ENCODE measurements at regions not wholly inside any gene's neighbourhood (a gene's known extent, or its start where the extent isn't known, plus 50 kb on each side); places are given as distances from the start of the nearest gene placed in this dataset.

DNA sequence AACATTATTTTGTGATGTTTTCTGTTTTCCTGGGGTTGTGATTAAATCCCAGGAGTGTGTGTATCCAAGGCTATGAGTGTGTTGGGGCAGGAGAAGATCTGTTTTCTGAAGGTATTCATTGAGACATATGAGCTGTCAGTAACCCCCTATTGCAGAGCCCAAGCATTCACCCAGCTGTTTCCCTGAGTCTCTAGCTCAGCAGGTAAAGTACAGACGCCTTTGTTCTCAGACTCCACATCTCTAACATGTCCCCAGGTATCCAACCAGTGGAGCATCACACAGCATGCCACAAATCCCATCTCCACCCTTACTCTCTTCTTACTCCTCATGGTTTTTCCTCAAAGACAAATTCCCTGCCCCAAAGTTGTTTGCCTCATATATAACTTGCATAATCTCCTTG lies 213.6 kb downstream of the PCDH20 start:
- H3K9me3 ChIP-seq = no peaks in the 10 kb centered on the region
- H3K27me3 ChIP-seq = no peaks in the 10 kb centered on the region
- intact Hi-C loops (cut with DNase I) = no loop called here
- H3K27ac ChIP-seq = no peak overlapping the region
- no peaks in the 10 kb centered on the region for H3K36me3 ChIP-seq
- H3K4me3 ChIP-seq = no peak overlapping the region
- TF ChIP-seq EP300 (IDR thresholded peaks at IDR 0.05) (no peak), POLR2A (IDR thresholded peaks at IDR 0.05) (no peak), POLR2AphosphoS5 (IDR thresholded peaks at IDR 0.05) (no peak)
- TF ChIP-seq, protein P1, sequence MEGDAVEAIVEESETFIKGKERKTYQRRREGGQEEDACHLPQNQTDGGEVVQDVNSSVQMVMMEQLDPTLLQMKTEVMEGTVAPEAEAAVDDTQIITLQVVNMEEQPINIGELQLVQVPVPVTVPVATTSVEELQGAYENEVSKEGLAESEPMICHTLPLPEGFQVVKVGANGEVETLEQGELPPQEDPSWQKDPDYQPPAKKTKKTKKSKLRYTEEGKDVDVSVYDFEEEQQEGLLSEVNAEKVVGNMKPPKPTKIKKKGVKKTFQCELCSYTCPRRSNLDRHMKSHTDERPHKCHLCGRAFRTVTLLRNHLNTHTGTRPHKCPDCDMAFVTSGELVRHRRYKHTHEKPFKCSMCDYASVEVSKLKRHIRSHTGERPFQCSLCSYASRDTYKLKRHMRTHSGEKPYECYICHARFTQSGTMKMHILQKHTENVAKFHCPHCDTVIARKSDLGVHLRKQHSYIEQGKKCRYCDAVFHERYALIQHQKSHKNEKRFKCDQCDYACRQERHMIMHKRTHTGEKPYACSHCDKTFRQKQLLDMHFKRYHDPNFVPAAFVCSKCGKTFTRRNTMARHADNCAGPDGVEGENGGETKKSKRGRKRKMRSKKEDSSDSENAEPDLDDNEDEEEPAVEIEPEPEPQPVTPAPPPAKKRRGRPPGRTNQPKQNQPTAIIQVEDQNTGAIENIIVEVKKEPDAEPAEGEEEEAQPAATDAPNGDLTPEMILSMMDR (IDR thresholded peaks at IDR 0.05) = no peak
- no peaks in the 10 kb centered on the region for H3K4me1 ChIP-seq
- no peak for DNase-seq
- 45 to 61% methylated on average over 1 of the region's 1 CpG for WGBS, 2 donors

GRCh38 chr13:61192826-61193225 lies 222.8 kb downstream of the PCDH20 start:
- no peaks in the 10 kb centered on the region for H3K9me3 ChIP-seq
- DNase-seq = no peak
- intact Hi-C loops (cut with DNase I) = no loop called here
- H3K27me3 ChIP-seq = no peaks in the 10 kb centered on the region
- H3K27ac ChIP-seq = no peak overlapping the region
- TF ChIP-seq POLR2AphosphoS5 (IDR thresholded peaks at IDR 0.05) = no peak
- H3K4me1 ChIP-seq = no peaks in the 10 kb centered on the region
- H3K4me3 ChIP-seq = no peak overlapping the region
- no peaks in the 10 kb centered on the region for H3K36me3 ChIP-seq
- WGBS, 2 donors = 10 to 65% methylated on average over 1 of the region's 1 CpG

GRCh38 chr13:61188057-61188456 lies 227.6 kb downstream of the PCDH20 start:
- 82 to 90% methylated on average over 2 of the region's 2 CpGs for WGBS, 2 donors
- no peaks in the 10 kb centered on the region for H3K36me3 ChIP-seq
- no peak overlapping the region for H3K4me3 ChIP-seq
- H3K27ac ChIP-seq = no peak overlapping the region
- TF ChIP-seq EP300 (IDR thresholded peaks at IDR 0.05) (no peak), POLR2AphosphoS5 (IDR thresholded peaks at IDR 0.05) (no peak), POLR2A (IDR thresholded peaks at IDR 0.05) (no peak)
- TF ChIP-seq, protein P1 (IDR thresholded peaks at IDR 0.05) = no peak
- no peak for DNase-seq
- no peaks in the 10 kb centered on the region for H3K9me3 ChIP-seq
- H3K27me3 ChIP-seq = no peaks in the 10 kb centered on the region
- H3K4me1 ChIP-seq = no peaks in the 10 kb centered on the region
- intact Hi-C loops (cut with DNase I) = no loop called here

GRCh38 chr13:61187471-61187870 lies 228.2 kb downstream of the PCDH20 start:
- H3K36me3 ChIP-seq = no peaks in the 10 kb centered on the region
- TF ChIP-seq POLR2AphosphoS5 (IDR thresholded peaks at IDR 0.05) (no peak), EP300 (IDR thresholded peaks at IDR 0.05) (no peak), POLR2A (IDR thresholded peaks at IDR 0.05) (no peak)
- TF ChIP-seq, protein P1 (IDR thresholded peaks at IDR 0.05) = no peak
- WGBS, 2 donors = 78 to 85% methylated on average over 4 of the region's 4 CpGs
- H3K9me3 ChIP-seq = no peaks in the 10 kb centered on the region
- H3K27ac ChIP-seq = no peak overlapping the region
- H3K27me3 ChIP-seq = no peaks in the 10 kb centered on the region
- DNase-seq = no peak
- no peak overlapping the region for H3K4me3 ChIP-seq
- intact Hi-C loops (cut with DNase I) = no loop called here
- H3K4me1 ChIP-seq = no peaks in the 10 kb centered on the region

GRCh38 chr13:61183670-61184069 lies 232.0 kb downstream of the PCDH20 start:
- H3K27me3 ChIP-seq = no peaks in the 10 kb centered on the region
- intact Hi-C loops (cut with DNase I) = no loop called here

More at GRCh38 chr13:61183670-61184069, 232.0 kb downstream of the PCDH20 start:
- no peak overlapping the region for H3K4me3 ChIP-seq
- H3K36me3 ChIP-seq = no peaks in the 10 kb centered on the region
- TF ChIP-seq EP300 (IDR thresholded peaks at IDR 0.05) (no peak), POLR2AphosphoS5 (IDR thresholded peaks at IDR 0.05) (no peak), POLR2A (IDR thresholded peaks at IDR 0.05) (no peak)
- TF ChIP-seq, protein P1 (IDR thresholded peaks at IDR 0.05) = no peak
- no peak for DNase-seq
- no peaks in the 10 kb centered on the region for H3K9me3 ChIP-seq
- WGBS, 2 donors = 34 to 40% methylated on average over 1 of the region's 1 CpG
- peaks cover 0 to 19% (median 15%) of the 10 kb centered on the region in 4 donors for H3K4me1 ChIP-seq
- no peak overlapping the region for H3K27ac ChIP-seq
